Caki2 (cell line): ENCODE measurements at regions not wholly inside any gene's neighbourhood (a gene's known extent, or its start where the extent isn't known, plus 50 kb on each side); places are given as distances from the start of the nearest gene placed in this dataset.
"Not testable (repeated sequence)": the region's sequence is repeated elsewhere in the genome, so short reads cannot be mapped to it uniquely, and the experiment has no call there.

Experiments
- DNase-seq: peaks from one replicate; pipeline ENCODE4 v3.0.0-alpha.2; 2015; ENCODE audit warnings: low read depth
- in situ Hi-C: cut with HindIII; loops from 2 replicates; pipeline ENCODE4 v1.10.0; 2016; ENCODE audit warnings: low sequenced_read_pairs, low pct_unique_long_range_greater_than_20kb, mixed read lengths

GRCh38 chr2:215889240-215889969, 123.9 kb downstream of the MREG start:
- in situ Hi-C loops = not testable (repeated sequence)

GRCh38 chr2:215888680-215889079, 124.7 kb downstream of the MREG start:
- no peak for DNase-seq
- in situ Hi-C loops = no loop called here

More at GRCh38 chr2:215889240-215889969, 123.9 kb downstream of the MREG start:
- DNase-seq = not testable (repeated sequence)

- no peak for DNase-seq
- in situ Hi-C loops = no loop called here
These were observed 126.0 kb downstream of the MREG start for GRCh38 chr2:215887303-215887702.

- no peak for DNase-seq
- in situ Hi-C loops = no loop called here
These were observed 127.3 kb downstream of the MREG start for GRCh38 chr2:215886022-215886421.

GRCh38 chr2:215885536-215885935, 127.8 kb downstream of the MREG start:
- no peak for DNase-seq
- in situ Hi-C loops = no loop called here

- in situ Hi-C loops = no loop called here
- DNase-seq = no peak
These were observed 128.8 kb downstream of the MREG start for GRCh38 chr2:215884451-215885087.

- in situ Hi-C loops = no loop called here
- DNase-seq = no peak
These were observed 129.6 kb downstream of the MREG start for GRCh38 chr2:215883799-215884198.

- DNase-seq = no peak
- in situ Hi-C loops = no loop called here
These were observed 130.7 kb downstream of the MREG start for GRCh38 chr2:215882689-215883088.

GRCh38 chr2:215881582-215881981, 131.8 kb downstream of the MREG start:
- DNase-seq = no peak
- in situ Hi-C loops = no loop called here

GRCh38 chr2:215880970-215881369, 132.4 kb downstream of the MREG start:
- in situ Hi-C loops = no loop called here

GRCh38 chr2:215879977-215880940, 133.1 kb downstream of the MREG start:
- DNase-seq = no peak
- in situ Hi-C loops = no loop called here

More at GRCh38 chr2:215880970-215881369, 132.4 kb downstream of the MREG start:
- DNase-seq = no peak

GRCh38 chr2:215879331-215879730, 134.0 kb downstream of the MREG start:
- in situ Hi-C loops = no loop called here
- no peak for DNase-seq

GRCh38 chr2:215878476-215879063, 134.8 kb downstream of the MREG start:
- in situ Hi-C loops = no loop called here
- DNase-seq = no peak

GRCh38 chr2:215876937-215877238, 136.5 kb downstream of the MREG start:
- in situ Hi-C loops = no loop called here
- no peak for DNase-seq

- in situ Hi-C loops = no loop called here
- no peak for DNase-seq
These were observed 137.0 kb downstream of the MREG start for GRCh38 chr2:215876139-215876936.

GRCh38 chr2:215874418-215874817, 138.9 kb downstream of the MREG start:
- DNase-seq = no peak

GRCh38 chr2:215870986-215871385, 142.4 kb downstream of the MREG start:
- in situ Hi-C loops = no loop called here
- no peak for DNase-seq

More at GRCh38 chr2:215874418-215874817, 138.9 kb downstream of the MREG start:
- in situ Hi-C loops = no loop called here

- DNase-seq = no peak
- in situ Hi-C loops = no loop called here
These were observed 143.3 kb downstream of the MREG start for GRCh38 chr2:215870088-215870490.
